ENCODE measurements at regions not wholly inside any gene's neighbourhood (a gene's known extent, or its start where the extent isn't known, plus 50 kb on each side); places are given as distances from the start of the nearest gene placed in this dataset.
"Not testable (repeated sequence)": the region's sequence is repeated elsewhere in the genome, so short reads cannot be mapped to it uniquely, and the experiment has no call there.

GRCh38 chr5:174505621-174506020 lies 218.8 kb upstream of the MSX2 start:
- no peaks in the 10 kb centered on the region for H3K9me3 ChIP-seq
- WGBS, result 70% methylated on average over 4 of the region's 4 CpGs
- TF ChIP-seq POLR2AphosphoS5 (IDR thresholded peaks at IDR 0.05) (no peak), POLR2A (IDR thresholded peaks at IDR 0.05) (no peak), CTCF (IDR thresholded peaks at IDR 0.05) (no peak), EP300 (IDR thresholded peaks at IDR 0.05) (no peak)
- no peaks in the 10 kb centered on the region for H3K27me3 ChIP-seq
- H3K4me1 ChIP-seq, result peaks cover 11% of the 10 kb centered on the region
- no peak for DNase-seq (ENCODE audit: low spot score in 2 of 2)
- H3K27ac ChIP-seq, result no peak overlapping the region
- no peak overlapping the region for H3K4me3 ChIP-seq
- no peaks in the 10 kb centered on the region for H3K36me3 ChIP-seq

GRCh38 chr5:174510782-174511453 lies 213.5 kb upstream of the MSX2 start:
- not testable (repeated sequence) for DNase-seq (ENCODE audit: low spot score in 2 of 2); H3K27ac ChIP-seq; H3K9me3 ChIP-seq; H3K4me1 ChIP-seq; H3K27me3 ChIP-seq; H3K4me3 ChIP-seq; H3K36me3 ChIP-seq
- WGBS, result 92% methylated on average over 11 of the region's 11 CpGs

GRCh38 chr5:174511714-174512253 lies 212.6 kb upstream of the MSX2 start:
- Histone ChIP-seq H3K36me3 (no peaks in the 10 kb centered on the region), H3K27me3 (peaks cover 9% of the 10 kb centered on the region), H3K4me1 (no peaks in the 10 kb centered on the region), H3K27ac (no peak overlapping the region), H3K4me3 (no peak overlapping the region), H3K9me3 (peaks cover 1% of the 10 kb centered on the region)
- TF ChIP-seq EP300 (IDR thresholded peaks at IDR 0.05), result no peak
- no peak for TF ChIP-seq POLR2A (IDR thresholded peaks at IDR 0.05)
- no peak for TF ChIP-seq CTCF (IDR thresholded peaks at IDR 0.05)
- no peak for TF ChIP-seq POLR2AphosphoS5 (IDR thresholded peaks at IDR 0.05)
- DNase-seq (ENCODE audit: low spot score in 2 of 2), result no peak
- 48% methylated on average over 5 of the region's 5 CpGs for WGBS

GRCh38 chr5:174514325-174514724 lies 210.1 kb upstream of the MSX2 start:
- no peak for TF ChIP-seq CTCF (IDR thresholded peaks at IDR 0.05)
- TF ChIP-seq EP300 (IDR thresholded peaks at IDR 0.05), result no peak
- H3K27me3 ChIP-seq, result peaks cover 18% of the 10 kb centered on the region
- no peak for DNase-seq (ENCODE audit: low spot score in 2 of 2)
- no peak overlapping the region for H3K27ac ChIP-seq
- H3K36me3 ChIP-seq, result no peaks in the 10 kb centered on the region
- whole genome bisulfite sequencing, result 85% methylated on average over 3 of the region's 4 CpGs
- H3K4me1 ChIP-seq, result no peaks in the 10 kb centered on the region
- peaks cover 3% of the 10 kb centered on the region for H3K9me3 ChIP-seq
- H3K4me3 ChIP-seq, result no peak overlapping the region

- Histone ChIP-seq H3K4me3 (no peak overlapping the region), H3K9me3 (peaks cover 3% of the 10 kb centered on the region), H3K36me3 (no peaks in the 10 kb centered on the region), H3K27me3 (peaks cover 18% of the 10 kb centered on the region), H3K4me1 (no peaks in the 10 kb centered on the region), H3K27ac (no peak overlapping the region)
- no peak for TF ChIP-seq POLR2A (IDR thresholded peaks at IDR 0.05)
- TF ChIP-seq EP300 (IDR thresholded peaks at IDR 0.05), result no peak
- TF ChIP-seq POLR2AphosphoS5 (IDR thresholded peaks at IDR 0.05), result no peak
- TF ChIP-seq CTCF (IDR thresholded peaks at IDR 0.05), result no peak
- 65% methylated on average over 10 of the region's 10 CpGs for WGBS
- no peak for DNase-seq (ENCODE audit: low spot score in 2 of 2)
Observed at GRCh38 chr5:174514983-174515394, 209.4 kb upstream of the MSX2 start.

GRCh38 chr5:174516741-174517140 lies 207.6 kb upstream of the MSX2 start:
- Histone ChIP-seq H3K27me3 (peaks cover 18% of the 10 kb centered on the region), H3K27ac (no peak overlapping the region), H3K9me3 (peaks cover 3% of the 10 kb centered on the region), H3K4me3 (no peak overlapping the region), H3K36me3 (no peaks in the 10 kb centered on the region), H3K4me1 (no peaks in the 10 kb centered on the region)
- TF ChIP-seq POLR2A (IDR thresholded peaks at IDR 0.05) (no peak), POLR2AphosphoS5 (IDR thresholded peaks at IDR 0.05) (no peak), EP300 (IDR thresholded peaks at IDR 0.05) (no peak), CTCF (IDR thresholded peaks at IDR 0.05) (no peak)
- WGBS, result 73% methylated on average over 1 of the region's 1 CpG
- no peak for DNase-seq (ENCODE audit: low spot score in 2 of 2)

Measured in suprapubic skin (tissue), 4 donors.